Naive thymus-derived CD4-positive, alpha-beta T cell (primary cell): ENCODE measurements at regions not wholly inside any gene's neighbourhood (a gene's known extent, or its start where the extent isn't known, plus 50 kb on each side); places are given as distances from the start of the nearest gene placed in this dataset.

Experiments
- ATAC-seq: fragments of 150-1000 bp; cut with Tn5 transposase; 2 replicates; pipeline ENCODE4 v1.10.0; 2021; ENCODE audit warnings: mild to moderate bottlenecking, moderate library complexity
- CTCF ChIA-PET: fragments of 350-600 bp; sonication (Branson Sonifier 250); formaldehyde crosslinking; loops from one replicate; lab custom pipeline; 2021; ENCODE audit warnings: antibody characterized with exemption; lab: Charles Lee
- POLR2A ChIA-PET: fragments of 350-600 bp; sonication (Branson Sonifier 250); formaldehyde crosslinking; loops from one replicate; lab custom pipeline; 2021; ENCODE audit warnings: antibody characterized with exemption, inconsistent platforms; lab: Charles Lee
- DNase-seq, 9 donors: peaks; one replicate each; pipeline versions ENCODE4 v3.0.0 to v3.0.0-alpha.2; 2020 to 2022; ENCODE audit warnings: mixed read lengths in 1 of 9
- H3K27ac ChIP-seq: one replicate; pipeline ENCODE4 v1.7.0; 2013; ENCODE audit warnings: mild to moderate bottlenecking, low read depth, low read length, moderate library complexity
- H3K27me3 ChIP-seq, 2 donors: one replicate each; pipeline ENCODE4 v1.7.0; 2013; ENCODE audit warnings: low read length in 2 of 2, mild to moderate bottlenecking in 2 of 2, moderate library complexity in 2 of 2; ENCODE audit not compliant: control insufficient read depth in 2 of 2, insufficient read depth in 2 of 2
- H3K36me3 ChIP-seq, 3 experiments: 1 replicate in 2 of 3; 2 replicates in 1 of 3; pipeline ENCODE4 v1.7.0; 2013; ENCODE audit warnings: low read length in 3 of 3, mild to moderate bottlenecking in 3 of 3, moderate library complexity in 1 of 3; ENCODE audit not compliant: insufficient read depth in 3 of 3, control insufficient read depth in 2 of 3
- H3K4me1 ChIP-seq, 2 donors: one replicate each; pipeline ENCODE4 v1.7.0; 2013; ENCODE audit warnings: low read length in 2 of 2, mild to moderate bottlenecking in 2 of 2, moderate library complexity in 1 of 2; ENCODE audit not compliant: control insufficient read depth in 2 of 2, insufficient read depth in 2 of 2
- H3K4me3 ChIP-seq: 2 replicates; pipeline ENCODE4 v1.7.0; 2013; ENCODE audit warnings: mild to moderate bottlenecking, low read length
- H3K9me3 ChIP-seq, 3 experiments: 1 replicate in 2 of 3; 2 replicates in 1 of 3; pipeline ENCODE4 v1.7.0; 2013; ENCODE audit warnings: low read length in 3 of 3; ENCODE audit not compliant: control insufficient read depth in 2 of 3
- H3K27ac Mint-ChIP-seq, 9 donors: one replicate each; pipeline ENCODE4 v1.8.0; 2020 to 2022; ENCODE audit warnings: mixed read lengths in 9 of 9, mild to moderate bottlenecking in 8 of 9, moderate library complexity in 5 of 9, inconsistent platforms in 2 of 9
- H3K27me3 Mint-ChIP-seq, 5 donors: one replicate each; pipeline ENCODE4 v1.8.0; 2021 to 2022; ENCODE audit warnings: mixed read lengths in 5 of 5, mild to moderate bottlenecking in 1 of 5
- H3K36me3 Mint-ChIP-seq, 5 donors: one replicate each; pipeline ENCODE4 v1.8.0; 2020 to 2022; ENCODE audit warnings: mixed read lengths in 5 of 5, mild to moderate bottlenecking in 3 of 5, inconsistent platforms in 1 of 5
- H3K4me1 Mint-ChIP-seq, 7 donors: one replicate each; pipeline ENCODE4 v1.8.0; 2020 to 2022; ENCODE audit warnings: mixed read lengths in 7 of 7, mild to moderate bottlenecking in 3 of 7, inconsistent platforms in 1 of 7
- H3K4me3 Mint-ChIP-seq, 10 donors: one replicate each; pipeline ENCODE4 v1.8.0; 2020 to 2022; ENCODE audit warnings: mild to moderate bottlenecking in 10 of 10, mixed read lengths in 10 of 10, moderate library complexity in 6 of 10, inconsistent platforms in 2 of 10
- H3K9me3 Mint-ChIP-seq, 11 donors: one replicate each; pipeline ENCODE4 v1.8.0; 2020 to 2022; ENCODE audit warnings: mixed read lengths in 11 of 11, mild to moderate bottlenecking in 4 of 11, inconsistent platforms in 1 of 11, moderate library complexity in 1 of 11
- intact Hi-C, 2 donors: fragments of 100-400 bp; cut with micrococcal nuclease; formaldehyde crosslinking; loops; one replicate each; pipeline ENCODE4 v1.15.1; 2023

GRCh38 chr2:63658176-63658968 is 69.6 kb downstream of the MDH1 start:
- Histone ChIP-seq H3K9me3 (no peaks in the 10 kb centered on the region), H3K4me1 (no peaks in the 10 kb centered on the region), H3K36me3 (no peaks in the 10 kb centered on the region), H3K4me3 (no peak overlapping the region), H3K27ac (no peak overlapping the region), H3K27me3 (no peaks in the 10 kb centered on the region)
- H3K27me3 Mint-ChIP-seq, result peaks cover 0 to 17% (median 13%) of the 10 kb centered on the region in 5 donors
- H3K4me3 Mint-ChIP-seq, result no peak overlapping the region
- no peak for ATAC-seq
- ChIA-PET CTCF (no interaction called here), POLR2A (no interaction called here)
- H3K36me3 Mint-ChIP-seq, result peaks cover 0 to 5% (median 0%) of the 10 kb centered on the region in 5 donors
- H3K9me3 Mint-ChIP-seq, result peaks cover 0 to 8% (median 0%) of the 10 kb centered on the region in 11 donors
- H3K4me1 Mint-ChIP-seq, result peaks cover 0 to 3% (median 0%) of the 10 kb centered on the region in 7 donors
- no peak overlapping the region for H3K27ac Mint-ChIP-seq
- intact Hi-C loops, result no loop called here
- no peak for DNase-seq

DNA sequence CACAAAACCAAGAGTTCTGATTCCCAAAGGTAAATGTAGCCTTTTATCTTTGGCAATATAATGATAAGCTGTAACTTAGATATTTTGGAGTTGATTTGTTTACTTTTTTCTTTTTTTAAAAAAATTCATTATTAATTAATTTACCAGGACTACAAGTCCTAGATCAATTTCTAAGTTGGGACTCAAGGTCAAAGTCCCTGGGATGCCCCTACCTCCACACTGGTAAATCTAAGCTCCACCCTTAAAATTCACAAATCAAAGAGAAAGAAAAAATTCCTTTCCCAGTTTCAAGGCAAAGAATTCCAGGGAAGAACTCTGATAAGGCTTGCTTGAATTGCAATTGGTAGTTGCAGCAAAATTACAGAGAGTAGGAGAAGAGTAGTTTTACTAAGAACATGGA is 71.3 kb downstream of the MDH1 start:
- ChIA-PET POLR2A (no interaction called here), CTCF (no interaction called here)
- Histone ChIP-seq H3K9me3 (no peaks in the 10 kb centered on the region), H3K4me3 (no peak overlapping the region), H3K27ac (no peak overlapping the region), H3K36me3 (no peaks in the 10 kb centered on the region), H3K27me3 (peaks cover 0 to under 1% of the 10 kb centered on the region in 2 donors), H3K4me1 (no peaks in the 10 kb centered on the region)
- Mint-ChIP-seq H3K9me3 (peaks cover 0 to 5% (median 0%) of the 10 kb centered on the region in 11 donors), H3K27ac (no peak overlapping the region), H3K4me1 (peaks cover 0 to 3% (median 0%) of the 10 kb centered on the region in 7 donors), H3K4me3 (no peak overlapping the region), H3K36me3 (peaks cover 0 to 5% (median 0%) of the 10 kb centered on the region in 5 donors), H3K27me3 (peaks cover 6 to 28% (median 20%) of the 10 kb centered on the region in 5 donors)
- intact Hi-C loops, result no loop called here
- DNase-seq, result no peak
- ATAC-seq, result no peak

GRCh38 chr2:63661076-63661475 is 72.3 kb downstream of the MDH1 start:
- no peak overlapping the region for H3K4me3 ChIP-seq
- no peak for DNase-seq
- no peaks in the 10 kb centered on the region for H3K4me1 ChIP-seq
- ChIA-PET POLR2A (no interaction called here), CTCF (no interaction called here)
- H3K27ac ChIP-seq, result no peak overlapping the region
- no peak for ATAC-seq
- Mint-ChIP-seq H3K4me1 (peaks cover 0 to 3% (median 0%) of the 10 kb centered on the region in 7 donors), H3K36me3 (peaks cover 0 to 5% (median 0%) of the 10 kb centered on the region in 5 donors), H3K9me3 (peaks cover 0 to 5% (median 0%) of the 10 kb centered on the region in 11 donors), H3K27me3 (peaks cover 6 to 28% (median 20%) of the 10 kb centered on the region in 5 donors), H3K27ac (no peak overlapping the region), H3K4me3 (no peak overlapping the region)
- H3K27me3 ChIP-seq, result peaks cover 0 to 5% of the 10 kb centered on the region in 2 donors
- intact Hi-C loops, result no loop called here
- H3K36me3 ChIP-seq, result no peaks in the 10 kb centered on the region
- H3K9me3 ChIP-seq, result no peaks in the 10 kb centered on the region

DNA sequence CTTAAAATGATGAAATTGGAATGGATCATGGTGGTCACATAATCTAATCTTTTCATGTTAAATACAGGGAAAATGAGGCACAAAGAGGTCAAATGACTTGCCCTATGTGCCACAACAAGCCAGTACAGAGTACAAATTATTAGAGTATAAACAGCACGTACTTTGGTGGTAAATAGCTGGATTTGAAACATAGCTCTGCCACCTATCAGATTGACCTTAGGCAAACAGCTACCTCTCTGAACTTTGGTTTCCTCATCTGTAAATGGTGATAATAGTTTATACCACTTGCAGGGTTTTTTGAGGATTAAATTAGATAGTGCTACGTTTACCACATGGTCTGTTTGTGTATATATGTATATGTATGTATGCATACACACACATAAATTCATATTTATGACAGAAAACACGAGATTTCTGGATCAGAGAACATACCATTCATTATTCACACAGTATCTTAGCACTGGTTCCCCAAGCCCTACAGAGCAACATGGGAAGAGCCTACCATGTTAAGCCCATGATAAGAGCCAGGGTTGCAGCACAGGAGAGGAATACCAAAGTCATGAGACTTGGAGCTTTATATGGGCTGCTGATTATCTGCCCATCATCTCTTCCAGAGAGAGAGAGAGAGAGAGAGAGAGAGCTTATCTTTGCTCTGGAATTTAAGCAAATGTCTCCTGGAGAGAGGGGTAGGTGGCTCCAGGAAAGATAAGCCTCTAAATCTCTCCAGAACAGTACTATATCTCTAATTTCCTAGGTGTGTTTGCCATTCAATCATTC is 73.5 kb downstream of the MDH1 start:
- Histone ChIP-seq H3K27me3 (peaks cover 0 to 5% of the 10 kb centered on the region in 2 donors), H3K36me3 (no peaks in the 10 kb centered on the region), H3K9me3 (no peaks in the 10 kb centered on the region), H3K4me3 (no peak overlapping the region), H3K4me1 (no peaks in the 10 kb centered on the region), H3K27ac (no peak overlapping the region)
- DNase-seq (no peak), ATAC-seq (no peak)
- Mint-ChIP-seq H3K27ac (no peak overlapping the region), H3K36me3 (no peaks in the 10 kb centered on the region), H3K27me3 (peaks cover 6 to 26% (median 20%) of the 10 kb centered on the region in 5 donors), H3K4me3 (no peak overlapping the region), H3K9me3 (peaks cover 0 to 5% (median 0%) of the 10 kb centered on the region in 11 donors), H3K4me1 (peaks cover 0 to 3% (median 0%) of the 10 kb centered on the region in 7 donors)
- intact Hi-C loops, result no loop called here
- ChIA-PET CTCF (interaction anchor here (0.6 kb wide), 1 partner anchor 76 kb away, joined by 3 read pairs; no protein-coding TSS in a partner anchor), POLR2A (no interaction called here)

- no peak for DNase-seq
- Mint-ChIP-seq H3K36me3 (no peaks in the 10 kb centered on the region), H3K4me1 (peaks cover 0 to 3% (median 0%) of the 10 kb centered on the region in 7 donors), H3K27ac (no peak overlapping the region), H3K4me3 (no peak overlapping the region), H3K27me3 (peaks cover 6 to 26% (median 20%) of the 10 kb centered on the region in 5 donors), H3K9me3 (peaks cover 0 to 5% (median 0%) of the 10 kb centered on the region in 11 donors)
- Histone ChIP-seq H3K27me3 (peaks cover 0 to 5% of the 10 kb centered on the region in 2 donors), H3K9me3 (no peaks in the 10 kb centered on the region), H3K4me1 (no peaks in the 10 kb centered on the region), H3K4me3 (no peak overlapping the region), H3K27ac (no peak overlapping the region), H3K36me3 (no peaks in the 10 kb centered on the region)
- intact Hi-C loops, result no loop called here
- CTCF ChIA-PET, result interaction anchor here (0.6 kb wide), 1 partner anchor 36 kb away, joined by 4 read pairs; no protein-coding TSS in a partner anchor
- no peak for ATAC-seq
- POLR2A ChIA-PET, result no interaction called here
These were observed 74.5 kb downstream of the MDH1 start for GRCh38 chr2:63663013-63663864.

DNA sequence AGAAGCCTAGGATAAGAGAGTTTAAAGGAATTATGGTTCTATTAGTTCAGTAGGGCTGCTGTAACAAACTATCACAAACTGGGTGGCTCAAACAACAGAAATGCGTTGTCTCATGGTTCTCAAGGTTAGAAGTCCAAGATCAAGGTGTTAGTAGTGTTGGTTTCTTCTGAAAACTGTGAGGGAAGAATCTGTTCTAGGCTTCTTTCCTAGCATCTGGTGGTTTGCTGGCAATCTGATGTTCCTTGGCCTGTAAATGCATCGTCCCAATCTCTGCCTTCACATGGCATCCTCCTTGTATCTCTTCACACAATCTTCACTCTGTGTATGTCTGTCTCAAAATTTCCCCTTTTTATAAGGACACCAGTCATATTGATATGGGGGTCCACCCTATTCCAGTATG is 76.3 kb downstream of the MDH1 start:
- intact Hi-C loops, result no loop called here
- peaks cover 0 to 3% (median 0%) of the 10 kb centered on the region in 7 donors for H3K4me1 Mint-ChIP-seq
- ATAC-seq (no peak), DNase-seq (no peak)
- ChIA-PET CTCF (no interaction called here), POLR2A (no interaction called here)
- H3K4me3 ChIP-seq, result no peak overlapping the region
- H3K27me3 ChIP-seq, result peaks cover 0 to 5% of the 10 kb centered on the region in 2 donors
- no peaks in the 10 kb centered on the region for H3K4me1 ChIP-seq
- no peak overlapping the region for H3K4me3 Mint-ChIP-seq
- H3K9me3 ChIP-seq, result no peaks in the 10 kb centered on the region
- no peak overlapping the region for H3K27ac Mint-ChIP-seq
- H3K36me3 Mint-ChIP-seq, result no peaks in the 10 kb centered on the region
- H3K36me3 ChIP-seq, result no peaks in the 10 kb centered on the region
- H3K9me3 Mint-ChIP-seq, result peaks cover 0 to 5% (median 0%) of the 10 kb centered on the region in 11 donors
- peaks cover 12 to 32% (median 22%) of the 10 kb centered on the region in 5 donors for H3K27me3 Mint-ChIP-seq
- H3K27ac ChIP-seq, result no peak overlapping the region
